Left colon (tissue), 2 donors: ENCODE measurements at regions not wholly inside any gene's neighbourhood (a gene's known extent, or its start where the extent isn't known, plus 50 kb on each side); places are given as distances from the start of the nearest gene placed in this dataset.
A peak's percentile ranks its signal among the peaks of the same experiment; 100 is the strongest.

Experiments used
- ATAC-seq: fragments of 200-7000 bp; cut with Tn5 transposase; one replicate; pipeline ENCODE4 v1.9.1; 2020; ENCODE audit warnings: mild to moderate bottlenecking, moderate library complexity
- DNase-seq, 2 donors: peaks; one replicate each; pipeline ENCODE4 v3.0.0-alpha.2; 2020
- intact Hi-C, 2 donors: fragments of 100-400 bp; cut with DNase I in 1 of 2; cut with micrococcal nuclease in 1 of 2; formaldehyde crosslinking; loops; one replicate each; pipeline versions ENCODE4 v1.11.2 to v1.14.0; 2022; cut with DNase I, micrococcal nuclease
- donor health status: DM: no; HTN: no; CAD: no.
- donor health status: DM: yes; HTN: yes; CAD: no.

- ATAC-seq (no peak), DNase-seq (no peak)
- intact Hi-C loops = no loop called here
Measured at GRCh38 chr6:40815731-40816130, 223.3 kb downstream of the UNC5CL start.

- ATAC-seq (no peak), DNase-seq (no peak)
- intact Hi-C loops = no loop called here
Measured at GRCh38 chr6:40810171-40810570, 223.0 kb upstream of the LRFN2 start.

GRCh38 chr6:40809627-40810026, 222.5 kb upstream of the LRFN2 start:
- DNase-seq (no peak), ATAC-seq (no peak)
- intact Hi-C loops = no loop called here

GRCh38 chr6:40807484-40807883, 220.3 kb upstream of the LRFN2 start:
- intact Hi-C loops = no loop called here
- DNase-seq (no peak), ATAC-seq (peak; percentile 45)

GRCh38 chr6:40806256-40806864, 219.2 kb upstream of the LRFN2 start:
- intact Hi-C loops = no loop called here
- no peak for ATAC-seq
- DNase-seq = no peak

- ATAC-seq (no peak), DNase-seq (no peak)
- intact Hi-C loops = no loop called here
Measured at GRCh38 chr6:40805336-40805735, 218.2 kb upstream of the LRFN2 start.

GRCh38 chr6:40804905-40805304, 217.7 kb upstream of the LRFN2 start:
- intact Hi-C loops = no loop called here
- no peak for DNase-seq
- no peak for ATAC-seq

- intact Hi-C loops = no loop called here
- ATAC-seq (peak; percentile 76), DNase-seq (no peak)
Measured at GRCh38 chr6:40803897-40804702, 216.9 kb upstream of the LRFN2 start.

- intact Hi-C loops = no loop called here
- DNase-seq (no peak), ATAC-seq (no peak)
Measured at GRCh38 chr6:40802481-40802880, 215.3 kb upstream of the LRFN2 start.

- no peak for ATAC-seq
- intact Hi-C loops = no loop called here
- no peak for DNase-seq
Measured at GRCh38 chr6:40799296-40800140, 212.4 kb upstream of the LRFN2 start.

GRCh38 chr6:40798069-40798770, 211.1 kb upstream of the LRFN2 start:
- intact Hi-C loops = no loop called here
- DNase-seq = no peak
- ATAC-seq = no peak

GRCh38 chr6:40796260-40797221, 209.4 kb upstream of the LRFN2 start:
- DNase-seq (no peak), ATAC-seq (no peak)
- intact Hi-C loops = no loop called here

- intact Hi-C loops = no loop called here
- DNase-seq (no peak), ATAC-seq (no peak)
Measured at GRCh38 chr6:40794586-40794985, 207.4 kb upstream of the LRFN2 start.

GRCh38 chr6:40792183-40792582, 205.0 kb upstream of the LRFN2 start:
- intact Hi-C loops = no loop called here
- DNase-seq (no peak), ATAC-seq (no peak)

GRCh38 chr6:40791004-40791403, 203.8 kb upstream of the LRFN2 start:
- ATAC-seq = peak; percentile 39
- DNase-seq = no peak
- intact Hi-C loops = no loop called here

- ATAC-seq = no peak
- DNase-seq = no peak
- intact Hi-C loops = no loop called here
Measured at GRCh38 chr6:40788661-40789655, 201.8 kb upstream of the LRFN2 start.

GRCh38 chr6:40782355-40782754, 195.2 kb upstream of the LRFN2 start:
- no peak for ATAC-seq
- intact Hi-C loops = no loop called here
- DNase-seq = no peak
